VCaP (cell line): ENCODE measurements at regions not wholly inside any gene's neighbourhood (a gene's known extent, or its start where the extent isn't known, plus 50 kb on each side); places are given as distances from the start of the nearest gene placed in this dataset.

Experiments used
- H3K27ac ChIP-seq: fragments of 450-650 bp; 2 replicates; pipeline ENCODE4 v1.5.1; 2017
- TF ChIP-seq, protein P1 (sequence below): fragments of 450-650 bp; conservative IDR thresholded peaks from 2 replicates; pipeline ENCODE4 v1.5.1; 2017; ENCODE audit warnings: mild to moderate bottlenecking, moderate library complexity

DNA sequence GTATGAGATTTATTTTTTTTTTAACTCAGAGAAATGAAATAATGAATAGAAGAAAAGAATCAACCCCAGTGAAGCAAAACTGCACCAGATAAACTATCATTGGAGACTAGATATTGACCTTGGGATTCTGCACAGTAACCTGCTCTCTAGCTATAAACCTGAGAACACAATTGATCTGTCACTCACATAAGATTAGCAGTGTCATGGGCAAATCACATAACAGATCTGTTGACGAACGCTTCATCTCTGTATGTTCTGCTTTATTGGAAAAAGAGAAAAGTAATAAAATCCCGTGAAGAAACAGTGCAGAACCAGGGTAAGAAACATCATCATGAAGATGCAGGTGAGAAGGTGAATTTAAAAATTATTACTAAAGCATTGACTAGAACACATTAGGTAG, 52.8 kb upstream of the RGS17 start:
- H3K27ac ChIP-seq: no peak overlapping the region
- TF ChIP-seq, protein P1, sequence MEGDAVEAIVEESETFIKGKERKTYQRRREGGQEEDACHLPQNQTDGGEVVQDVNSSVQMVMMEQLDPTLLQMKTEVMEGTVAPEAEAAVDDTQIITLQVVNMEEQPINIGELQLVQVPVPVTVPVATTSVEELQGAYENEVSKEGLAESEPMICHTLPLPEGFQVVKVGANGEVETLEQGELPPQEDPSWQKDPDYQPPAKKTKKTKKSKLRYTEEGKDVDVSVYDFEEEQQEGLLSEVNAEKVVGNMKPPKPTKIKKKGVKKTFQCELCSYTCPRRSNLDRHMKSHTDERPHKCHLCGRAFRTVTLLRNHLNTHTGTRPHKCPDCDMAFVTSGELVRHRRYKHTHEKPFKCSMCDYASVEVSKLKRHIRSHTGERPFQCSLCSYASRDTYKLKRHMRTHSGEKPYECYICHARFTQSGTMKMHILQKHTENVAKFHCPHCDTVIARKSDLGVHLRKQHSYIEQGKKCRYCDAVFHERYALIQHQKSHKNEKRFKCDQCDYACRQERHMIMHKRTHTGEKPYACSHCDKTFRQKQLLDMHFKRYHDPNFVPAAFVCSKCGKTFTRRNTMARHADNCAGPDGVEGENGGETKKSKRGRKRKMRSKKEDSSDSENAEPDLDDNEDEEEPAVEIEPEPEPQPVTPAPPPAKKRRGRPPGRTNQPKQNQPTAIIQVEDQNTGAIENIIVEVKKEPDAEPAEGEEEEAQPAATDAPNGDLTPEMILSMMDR: no peak
